B cell (primary cell): ENCODE measurements at regions not wholly inside any gene's neighbourhood (a gene's known extent, or its start where the extent isn't known, plus 50 kb on each side); places are given as distances from the start of the nearest gene placed in this dataset.

Experiments
- EZH2 ChIP-seq: IDR thresholded peaks from 2 replicates; pipeline ENCODE4 v1.6.1; 2012; ENCODE audit warnings: borderline replicate concordance, low read depth, mild to moderate bottlenecking, moderate library complexity, low read length; ENCODE audit not compliant: insufficient read depth, poor library complexity, severe bottlenecking
- TF ChIP-seq, protein P1 (sequence below): fragments of 200-600 bp; IDR thresholded peaks from one replicate; pipeline ENCODE4 v1.8.0; 2022; ENCODE audit warnings: antibody characterized with exemption, mild to moderate bottlenecking

DNA sequence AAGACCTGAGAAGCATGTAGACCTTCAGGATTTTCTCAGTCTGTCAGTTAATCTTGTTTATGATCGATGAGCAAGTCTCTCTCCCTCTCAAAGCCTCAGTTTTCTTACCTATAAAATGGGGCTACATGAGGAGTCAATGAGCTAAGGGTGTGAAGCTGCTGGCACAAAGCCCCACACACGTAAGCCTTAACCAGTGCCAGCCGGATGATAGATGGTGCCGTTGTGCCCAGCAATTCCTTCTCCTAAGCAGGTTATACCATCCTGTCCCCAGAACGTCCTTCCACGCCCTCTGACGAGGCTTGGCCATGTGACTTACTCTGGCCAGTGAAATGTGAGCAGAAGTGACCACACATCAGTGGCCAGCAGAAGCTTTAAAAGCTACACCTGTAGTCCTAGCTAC is 179.0 kb downstream of the C9orf50 start:
- TF ChIP-seq, protein P1, sequence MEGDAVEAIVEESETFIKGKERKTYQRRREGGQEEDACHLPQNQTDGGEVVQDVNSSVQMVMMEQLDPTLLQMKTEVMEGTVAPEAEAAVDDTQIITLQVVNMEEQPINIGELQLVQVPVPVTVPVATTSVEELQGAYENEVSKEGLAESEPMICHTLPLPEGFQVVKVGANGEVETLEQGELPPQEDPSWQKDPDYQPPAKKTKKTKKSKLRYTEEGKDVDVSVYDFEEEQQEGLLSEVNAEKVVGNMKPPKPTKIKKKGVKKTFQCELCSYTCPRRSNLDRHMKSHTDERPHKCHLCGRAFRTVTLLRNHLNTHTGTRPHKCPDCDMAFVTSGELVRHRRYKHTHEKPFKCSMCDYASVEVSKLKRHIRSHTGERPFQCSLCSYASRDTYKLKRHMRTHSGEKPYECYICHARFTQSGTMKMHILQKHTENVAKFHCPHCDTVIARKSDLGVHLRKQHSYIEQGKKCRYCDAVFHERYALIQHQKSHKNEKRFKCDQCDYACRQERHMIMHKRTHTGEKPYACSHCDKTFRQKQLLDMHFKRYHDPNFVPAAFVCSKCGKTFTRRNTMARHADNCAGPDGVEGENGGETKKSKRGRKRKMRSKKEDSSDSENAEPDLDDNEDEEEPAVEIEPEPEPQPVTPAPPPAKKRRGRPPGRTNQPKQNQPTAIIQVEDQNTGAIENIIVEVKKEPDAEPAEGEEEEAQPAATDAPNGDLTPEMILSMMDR: no peak
- TF ChIP-seq EZH2: no peak
